HG03039 (cell line): ENCODE measurements at regions not wholly inside any gene's neighbourhood (a gene's known extent, or its start where the extent isn't known, plus 50 kb on each side); places are given as distances from the start of the nearest gene placed in this dataset.
"Not testable (repeated sequence)": the region's sequence is repeated elsewhere in the genome, so short reads cannot be mapped to it uniquely, and the experiment has no call there.

ENCODE experiments used
- ATAC-seq: cut with Tn5 transposase; IDR thresholded peaks from one replicate; pipeline ENCODE4 v1.9.1; 2021; ENCODE audit warnings: mild to moderate bottlenecking, moderate library complexity; ENCODE audit not compliant: unreplicated experiment

DNA sequence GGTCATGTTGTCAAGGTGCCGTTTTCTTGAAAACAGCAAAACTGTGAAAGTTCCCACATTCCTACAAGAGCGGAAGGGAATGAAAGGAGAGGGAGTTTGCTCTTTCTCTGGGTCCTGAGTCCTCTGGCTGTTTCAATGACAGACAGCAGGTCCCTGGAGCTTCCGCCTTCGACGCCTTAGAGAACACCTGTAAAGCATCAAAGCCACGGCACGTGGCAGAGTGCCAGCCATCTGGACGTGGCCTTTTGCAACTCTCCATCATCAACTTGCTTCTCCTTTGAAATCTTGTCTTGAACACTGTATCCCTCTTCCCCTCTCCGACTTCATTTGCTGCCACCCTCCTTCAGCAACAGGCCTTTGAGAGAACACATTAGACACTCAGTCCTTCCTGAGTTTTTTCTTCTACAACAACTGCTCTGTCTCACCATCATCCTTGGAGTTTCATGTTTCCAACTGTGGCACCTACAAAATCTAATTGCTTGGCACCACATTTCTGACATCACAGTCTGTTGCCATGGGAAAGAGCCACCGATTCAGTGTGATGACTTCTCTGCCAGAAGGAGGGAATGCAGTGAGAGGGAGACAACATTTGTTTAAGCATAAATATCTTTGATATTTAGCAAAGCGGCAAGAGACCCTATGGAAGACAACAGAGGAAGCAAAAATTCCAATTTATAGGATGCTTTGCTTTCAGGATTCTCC, 204.9 kb upstream of the PTER start:
- no peak for ATAC-seq

DNA sequence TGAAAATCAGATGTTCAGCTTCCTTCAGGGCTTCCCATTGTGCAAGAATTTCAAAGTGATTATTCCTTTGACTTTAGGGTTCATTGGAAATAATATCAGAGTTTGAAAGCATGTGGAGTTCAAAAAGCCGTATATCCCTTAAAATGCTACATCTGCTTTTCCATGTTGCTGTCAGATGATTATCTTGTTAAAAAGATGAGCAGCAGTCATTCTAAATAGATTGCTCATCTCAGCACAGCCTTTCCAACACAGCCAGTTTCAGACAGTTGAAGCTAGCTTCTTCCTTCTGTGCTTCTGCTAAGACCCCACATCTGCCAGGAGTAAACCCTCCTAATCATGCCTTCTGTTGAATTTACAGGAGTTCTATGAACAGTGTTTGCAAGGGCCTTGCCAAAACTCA, 204.4 kb upstream of the PTER start:
- ATAC-seq, result no peak

DNA sequence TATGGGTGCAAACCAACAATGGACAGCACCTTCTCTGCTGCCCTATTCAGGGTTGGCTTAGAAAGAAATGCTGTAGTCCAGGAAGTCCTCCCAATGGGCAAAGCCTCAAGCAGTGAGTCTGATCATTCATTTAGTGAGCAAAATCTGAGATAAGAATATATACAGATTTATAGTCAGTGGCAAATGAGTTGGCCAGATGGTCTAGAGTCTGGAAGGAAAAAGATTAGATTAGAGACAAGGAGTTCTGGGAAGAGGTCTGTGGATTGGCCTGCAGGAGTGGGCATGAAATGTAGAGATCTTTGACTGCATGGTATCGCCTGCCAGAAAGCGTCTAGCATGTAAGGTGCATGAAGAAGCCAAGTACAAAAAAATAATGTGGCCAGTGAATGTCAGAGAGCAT, 201.9 kb upstream of the PTER start:
- no peak for ATAC-seq

DNA sequence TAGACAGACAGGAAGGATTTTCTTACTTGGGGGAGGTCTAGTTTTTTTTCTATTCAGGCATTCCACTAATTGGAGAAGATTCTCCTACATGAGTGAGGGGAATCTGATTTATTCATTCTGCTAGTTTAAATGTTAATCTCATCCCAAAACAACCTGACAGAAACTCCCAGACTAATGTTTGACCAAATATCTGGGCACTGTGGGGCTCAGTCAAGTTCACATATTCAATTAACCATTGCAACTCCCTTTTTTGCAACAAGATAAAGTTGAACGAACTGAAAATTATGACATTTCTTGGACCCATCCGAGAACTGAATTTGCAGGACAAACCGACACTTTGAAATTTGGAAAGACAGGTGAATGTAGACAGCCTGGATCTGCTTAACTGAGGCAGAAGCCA, 194.4 kb upstream of the PTER start:
- no peak for ATAC-seq

DNA sequence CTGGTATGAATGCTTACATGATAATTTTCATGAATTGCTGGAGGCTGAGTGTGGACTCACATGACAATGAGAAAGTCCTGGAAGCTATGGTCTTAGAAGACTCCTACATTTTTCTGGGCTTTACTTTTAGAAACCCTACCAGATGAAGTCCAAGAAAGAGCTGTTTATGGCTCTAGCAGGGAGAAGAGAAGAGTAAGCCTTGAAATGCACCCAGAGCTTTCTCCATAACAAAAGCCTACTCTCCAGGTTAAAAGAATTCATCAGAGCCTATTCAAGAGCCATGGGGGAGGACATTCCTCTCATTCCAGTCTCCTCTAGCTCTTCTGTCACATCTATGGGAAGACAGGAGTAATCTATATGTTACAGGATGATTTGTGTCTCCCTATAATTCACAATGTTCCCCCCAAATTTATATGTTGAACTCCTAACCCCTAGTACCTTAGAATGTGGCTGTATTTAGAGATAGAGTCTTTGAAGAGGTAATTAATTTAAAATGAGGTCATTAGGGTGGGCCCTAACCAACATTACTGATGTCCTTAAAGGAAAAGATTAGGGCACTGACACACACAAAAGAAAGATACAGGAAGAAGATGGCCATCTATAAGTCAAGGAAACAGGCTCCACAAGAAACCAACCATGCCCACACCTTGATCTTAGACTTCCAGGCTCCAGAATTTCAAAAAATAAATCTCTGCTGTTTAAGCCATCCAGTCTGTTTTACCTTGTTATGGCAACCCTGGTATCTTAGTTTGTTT, 193.8 kb upstream of the PTER start:
- ATAC-seq, result no peak

DNA sequence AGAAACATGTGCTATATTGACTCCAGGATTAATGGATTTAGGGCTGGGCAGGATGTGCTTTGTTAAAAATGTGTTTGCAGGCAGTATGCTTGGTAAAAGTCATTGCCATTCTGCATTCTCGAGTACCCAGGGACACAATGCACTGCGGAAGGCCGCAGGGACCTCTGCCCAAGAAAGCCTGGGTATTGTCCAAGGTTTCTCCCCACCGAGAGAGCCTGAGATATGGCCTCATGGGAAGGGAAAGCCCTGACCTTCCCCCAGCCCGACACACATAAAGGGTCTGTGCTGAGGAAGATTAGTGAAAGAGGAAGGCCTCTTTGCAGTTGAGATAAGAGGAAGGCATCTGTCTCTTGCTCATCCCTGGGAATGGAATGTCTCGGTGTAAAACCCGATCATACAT, 186.7 kb upstream of the PTER start:
- not testable (repeated sequence) for ATAC-seq

DNA sequence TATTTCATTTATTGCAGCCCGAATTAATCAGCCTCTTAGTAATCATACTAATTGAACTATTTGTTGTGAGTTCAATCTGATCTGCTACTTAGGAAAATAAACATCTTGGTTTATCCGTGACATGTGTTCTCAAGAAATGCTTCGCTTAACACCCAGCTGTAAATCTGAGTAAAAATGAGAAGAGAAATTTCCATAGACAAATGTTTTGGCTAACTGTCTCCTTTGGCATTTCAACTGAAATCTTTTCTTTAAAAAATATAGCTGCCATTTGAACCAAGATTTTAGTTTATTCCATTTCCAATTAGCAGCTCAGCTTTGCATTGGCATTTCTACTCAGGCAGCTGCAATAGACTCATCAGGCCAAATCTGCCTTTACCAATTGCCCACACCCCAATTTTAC, 180.5 kb upstream of the PTER start:
- no peak for ATAC-seq

DNA sequence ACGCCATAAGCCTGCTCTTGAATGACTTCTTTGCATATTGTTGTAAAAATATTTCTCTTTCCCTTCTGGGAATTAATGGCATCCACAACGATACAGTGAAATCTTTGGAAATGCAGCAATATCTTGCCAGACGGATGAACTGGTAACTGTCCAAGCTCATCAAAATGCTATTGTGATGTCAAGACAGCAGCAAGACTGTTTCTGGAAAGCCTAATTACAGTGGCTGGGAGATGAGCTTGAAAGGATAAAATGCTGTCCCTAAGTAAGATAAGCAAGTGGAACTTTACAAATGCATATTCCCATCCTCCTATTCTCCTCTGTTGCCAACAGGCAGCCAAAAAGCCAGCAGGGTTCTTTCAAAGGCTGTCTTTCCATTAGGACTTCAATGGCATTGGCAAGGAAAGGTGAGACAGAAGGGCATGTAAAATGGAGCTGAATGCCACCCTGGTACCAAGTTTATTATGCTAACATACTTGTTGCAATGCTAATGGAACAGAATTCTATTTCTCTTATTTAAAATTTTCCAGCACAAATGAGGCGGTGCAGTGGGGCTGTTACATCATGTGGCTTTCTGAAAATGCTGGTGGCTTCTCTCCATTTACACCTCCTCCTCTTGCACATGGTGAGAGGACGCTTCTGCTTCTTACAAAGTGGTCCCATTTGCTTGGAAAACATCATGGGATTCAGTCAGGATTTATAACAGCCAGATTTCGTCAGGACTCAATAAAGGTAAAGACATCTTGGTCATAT, 178.3 kb upstream of the PTER start:
- no peak for ATAC-seq

DNA sequence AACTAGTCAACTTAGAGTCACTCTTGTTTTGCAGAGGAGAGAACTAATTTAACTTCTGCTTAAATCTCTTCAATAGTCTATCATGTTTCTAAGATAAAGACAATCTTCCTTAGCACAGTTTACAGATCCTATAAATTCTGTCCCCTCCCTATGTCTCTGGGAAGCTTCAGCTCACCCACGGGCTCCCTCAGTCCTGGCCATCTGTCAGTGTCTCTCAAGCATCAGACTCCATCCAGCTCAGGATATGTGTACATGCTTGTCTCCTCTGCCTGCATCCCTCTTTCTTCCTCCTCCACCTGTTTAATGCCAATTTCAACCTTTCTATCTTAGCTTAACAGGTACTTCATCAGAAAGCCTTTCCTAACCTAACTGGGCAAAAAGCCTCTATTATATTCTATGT, 177.1 kb upstream of the PTER start:
- no peak for ATAC-seq

DNA sequence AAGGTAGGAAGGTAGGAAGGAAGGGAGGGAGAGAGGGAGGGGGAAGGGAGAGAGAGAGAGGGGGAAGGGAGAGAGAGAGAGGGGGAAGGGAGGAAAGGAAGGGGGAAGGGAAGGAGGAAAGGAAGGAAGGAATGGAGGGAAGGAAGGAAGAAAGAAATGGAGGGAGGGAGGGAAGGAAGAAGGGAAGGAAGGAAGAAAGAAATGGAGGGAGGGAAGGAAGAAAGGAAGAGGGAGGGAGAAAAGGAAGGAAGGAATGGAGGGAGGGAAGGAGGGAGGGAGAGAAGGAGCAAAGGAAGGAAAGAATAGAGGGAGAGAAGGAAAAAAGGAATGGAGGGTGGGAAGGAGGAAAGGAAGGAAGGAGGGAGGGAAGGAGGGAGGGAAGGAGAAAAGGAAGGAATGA, 176.4 kb upstream of the PTER start:
- ATAC-seq, result no peak

DNA sequence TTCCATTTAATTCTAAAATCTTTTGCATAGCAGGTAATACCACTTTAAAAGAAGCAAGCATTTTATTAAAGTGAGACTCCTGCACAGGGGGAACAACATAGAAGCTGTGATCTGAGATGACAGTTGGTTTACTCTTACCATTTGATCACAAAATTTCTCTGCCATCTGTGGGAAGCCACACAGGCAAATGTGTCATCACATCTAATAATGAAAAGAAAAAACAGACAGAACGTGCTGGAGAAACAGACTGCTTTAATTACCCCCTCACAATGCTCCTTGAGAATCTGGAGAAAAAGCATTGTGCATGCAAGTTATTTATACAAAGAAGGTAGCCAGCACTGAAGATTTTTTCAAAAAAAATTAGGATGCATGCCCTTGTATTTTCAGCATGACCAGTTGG, 165.2 kb upstream of the PTER start:
- ATAC-seq, result no peak

DNA sequence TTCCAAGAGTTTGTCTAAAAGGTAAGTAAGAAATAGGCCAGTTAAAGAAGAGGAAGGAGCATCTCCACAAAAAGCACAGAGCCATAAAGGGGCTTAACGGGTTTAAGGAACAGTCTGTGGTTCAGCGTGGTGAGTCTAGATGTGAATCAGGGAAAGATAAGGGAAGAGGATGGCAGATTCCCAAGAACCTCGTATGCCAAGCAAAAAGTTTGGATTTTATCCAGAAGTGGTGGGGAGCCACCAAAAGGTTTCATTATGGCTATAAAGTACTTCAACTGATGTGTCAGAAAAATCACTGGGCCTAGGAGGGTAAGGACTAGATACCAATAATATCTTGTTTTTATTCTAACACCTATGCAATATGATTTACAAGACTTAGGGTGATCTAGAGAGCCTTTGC, 161.9 kb upstream of the PTER start:
- no peak for ATAC-seq

DNA sequence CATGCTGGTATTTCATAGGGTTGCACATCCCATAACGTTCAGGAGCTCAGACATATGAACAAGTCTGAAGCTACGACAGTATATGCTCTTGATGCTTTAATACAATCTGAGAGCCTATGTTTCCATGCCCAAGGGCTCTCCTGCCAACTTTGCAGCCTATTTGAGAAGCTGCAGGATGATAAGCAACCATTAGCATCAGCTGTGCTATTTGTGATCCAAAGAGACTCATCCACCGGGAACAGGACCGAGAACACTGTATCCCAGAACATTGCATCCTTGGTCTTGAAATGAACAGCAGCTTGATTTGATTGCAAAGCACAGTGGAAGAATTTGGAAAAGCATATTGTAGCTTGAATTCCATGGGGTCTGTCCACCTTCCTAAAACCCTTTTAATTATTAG, 156.2 kb upstream of the PTER start:
- ATAC-seq, result no peak

DNA sequence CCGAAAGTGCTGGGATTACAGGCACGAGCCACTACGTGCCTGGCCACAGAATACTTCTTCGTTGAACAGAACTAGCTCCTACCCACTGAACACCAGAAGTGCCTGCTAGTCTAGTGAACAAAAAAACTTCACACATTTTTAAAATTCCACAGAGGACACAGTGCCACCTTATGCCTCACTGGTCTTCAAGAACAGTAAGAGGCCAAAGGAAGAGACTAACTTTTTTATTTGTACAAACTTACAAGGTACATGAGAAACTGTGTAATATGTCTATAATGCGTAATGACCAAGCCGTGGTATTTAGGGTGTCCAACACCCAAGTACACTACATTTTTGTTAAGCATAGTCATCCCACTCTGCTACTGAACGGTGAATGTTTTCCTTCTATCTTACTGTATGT, 144.4 kb upstream of the PTER start:
- ATAC-seq, result no peak

DNA sequence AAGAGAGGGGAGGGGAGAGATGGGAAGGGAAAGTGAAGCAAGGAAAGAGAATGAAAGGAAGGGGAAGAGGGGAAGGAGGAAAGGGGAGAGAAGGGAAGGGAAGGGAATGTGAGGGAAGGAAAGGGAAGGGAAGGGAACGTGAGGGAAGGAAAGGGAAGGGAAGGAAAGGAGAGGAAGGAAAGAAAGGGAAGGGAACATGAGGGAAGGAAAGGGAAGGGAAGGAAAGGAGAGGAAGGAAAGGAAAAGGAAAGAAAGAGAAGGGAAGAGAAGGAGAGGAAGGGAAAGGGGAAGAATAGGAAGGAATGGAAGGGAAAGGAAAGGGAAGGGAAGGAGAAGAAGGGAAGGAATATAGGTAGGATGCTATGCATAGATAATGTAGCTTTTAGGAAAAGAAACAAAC, 139.7 kb upstream of the PTER start:
- no peak for ATAC-seq

DNA sequence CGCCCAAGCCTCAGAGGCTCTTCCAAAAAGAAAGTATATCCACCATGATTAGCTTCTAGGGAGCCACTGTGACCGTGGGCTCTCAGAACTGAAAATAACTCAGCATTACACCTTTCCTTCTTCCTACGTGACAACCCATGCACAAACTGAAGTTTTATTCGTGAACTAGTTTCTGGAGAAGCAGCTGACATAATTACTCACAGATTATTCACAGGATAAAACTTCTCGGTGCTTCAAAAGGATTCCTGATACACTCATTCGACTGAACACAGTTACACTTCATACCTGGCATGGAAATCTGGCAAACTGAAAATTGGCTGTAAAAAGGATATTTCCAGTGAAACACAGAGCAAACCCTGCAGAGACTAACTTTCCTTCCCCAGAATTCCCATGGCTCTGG, 139.2 kb upstream of the PTER start:
- ATAC-seq, result no peak

DNA sequence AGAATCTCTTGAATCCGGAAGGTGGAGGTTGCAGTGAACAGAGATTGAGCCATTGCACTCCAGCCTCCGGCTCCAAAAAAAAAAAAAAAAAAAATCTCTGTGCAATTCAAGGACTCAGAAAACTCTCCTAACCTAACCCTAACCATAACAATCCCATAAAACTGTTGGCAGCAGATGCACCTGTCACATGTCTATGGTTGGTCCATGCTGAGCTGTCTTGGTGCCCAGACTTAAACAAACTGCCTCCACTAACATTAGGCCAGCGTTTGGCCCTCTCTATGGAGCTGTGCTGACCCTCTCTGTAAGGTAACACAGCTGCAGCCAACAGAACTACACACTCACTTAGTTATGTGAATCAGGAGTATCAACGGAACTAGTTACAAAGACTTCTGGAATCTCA, 132.5 kb upstream of the PTER start:
- no peak for ATAC-seq

DNA sequence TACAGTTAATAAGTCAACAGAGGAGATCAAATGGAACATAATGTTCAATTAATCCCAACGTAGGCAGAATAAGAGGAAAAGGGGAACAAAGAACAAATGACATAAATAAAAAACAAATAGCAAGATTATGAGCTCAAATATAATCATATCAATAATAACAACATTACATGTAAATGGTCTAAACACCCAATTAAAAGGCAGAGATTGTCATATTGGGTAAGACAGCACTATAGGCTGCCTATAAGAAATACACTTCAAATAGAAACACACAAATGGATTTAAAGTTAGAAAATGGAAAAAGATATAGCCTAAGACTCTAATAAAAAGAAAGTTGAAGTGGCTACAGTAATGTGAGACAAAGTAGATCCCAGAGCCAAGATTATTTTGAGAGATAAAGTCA, 126.4 kb upstream of the PTER start:
- ATAC-seq, result no peak

DNA sequence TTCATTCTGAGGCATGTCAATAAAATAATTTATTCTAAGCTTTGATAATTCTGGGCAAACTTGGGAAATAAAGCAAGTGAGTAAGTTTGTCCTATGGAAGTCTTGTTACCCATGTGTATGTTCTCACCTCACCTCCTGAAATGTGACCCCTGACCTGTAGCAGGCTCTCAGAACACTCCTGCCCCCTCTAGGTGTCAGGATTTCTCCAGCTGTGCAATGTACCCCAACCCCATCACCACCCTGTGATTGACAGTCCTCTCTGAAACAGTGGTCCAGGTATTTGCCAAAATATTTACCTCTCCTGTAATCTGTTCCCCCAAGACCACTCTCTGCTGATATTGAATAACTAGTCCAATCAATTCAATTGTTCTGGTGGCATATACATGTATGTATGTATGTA, 122.6 kb upstream of the PTER start:
- no peak for ATAC-seq

DNA sequence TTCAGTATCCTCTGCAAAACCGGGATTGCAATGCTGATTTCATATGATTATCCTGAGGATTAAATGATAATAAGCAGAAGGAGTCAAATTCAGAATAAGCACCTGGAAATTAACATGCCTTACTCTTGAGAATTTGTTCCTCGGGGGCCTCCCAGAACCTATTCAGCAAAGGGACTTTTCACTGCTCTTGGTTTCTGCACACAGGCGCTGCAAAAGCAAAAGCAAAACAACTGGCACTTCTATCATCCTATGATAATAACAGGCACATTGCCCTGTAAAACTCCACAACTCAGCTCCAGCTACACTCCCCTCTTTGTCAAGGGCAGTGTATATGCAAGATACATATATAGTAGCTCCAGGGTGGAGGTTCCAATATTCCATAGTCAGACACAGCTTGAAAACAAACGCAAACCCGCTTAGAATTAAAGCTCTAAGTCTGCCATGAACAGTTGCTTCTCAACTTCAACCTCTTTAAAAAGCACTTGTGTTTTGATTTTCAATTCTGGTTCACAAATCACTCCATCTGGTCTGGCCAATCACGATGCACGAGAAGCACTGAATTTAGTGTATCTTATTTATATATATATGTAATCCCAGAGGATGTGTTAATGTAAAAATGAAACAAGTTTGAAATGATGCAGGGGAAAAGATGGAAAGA, 119.9 kb upstream of the PTER start:
- no peak for ATAC-seq

DNA sequence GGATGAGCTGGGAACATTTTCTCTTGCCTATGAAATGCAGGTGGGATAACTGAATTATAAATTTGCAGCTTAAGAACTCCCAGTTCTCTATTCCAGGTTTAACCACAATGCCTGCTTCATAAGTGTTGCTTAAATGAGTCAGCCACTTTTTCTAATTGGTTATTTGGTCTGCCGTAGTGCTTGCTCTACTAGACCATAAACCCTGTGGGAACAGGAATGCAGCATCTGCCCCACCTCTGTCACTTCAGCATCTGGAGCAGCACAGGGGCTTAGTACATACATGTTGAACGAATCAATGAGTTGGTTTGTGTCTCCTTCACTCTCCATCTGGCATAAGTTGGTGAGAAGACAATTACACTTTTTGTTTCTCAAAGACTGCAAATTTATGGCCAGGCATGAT, 95.2 kb upstream of the PTER start:
- no peak for ATAC-seq

DNA sequence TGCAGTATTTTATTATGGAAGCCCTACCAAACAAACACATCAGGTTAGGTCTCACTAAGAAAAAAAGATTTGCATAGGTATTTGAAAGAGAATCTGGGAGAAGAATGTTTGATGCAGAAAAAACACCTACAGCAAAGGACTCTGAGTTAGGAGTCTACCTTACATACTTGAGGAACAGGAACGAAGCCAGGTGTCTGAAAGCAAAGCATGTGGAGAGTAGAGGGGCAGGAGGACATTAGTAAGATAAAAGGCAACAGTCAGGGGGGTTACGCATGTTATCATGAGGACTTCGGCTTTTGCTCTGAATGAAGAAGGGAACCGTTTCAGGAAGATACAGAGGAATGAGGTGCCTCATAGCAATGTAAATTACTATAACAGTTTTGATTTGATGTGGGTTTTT, 87.9 kb upstream of the PTER start:
- no peak for ATAC-seq
